SKM-1 (cell line): ENCODE measurements at regions not wholly inside any gene's neighbourhood (a gene's known extent, or its start where the extent isn't known, plus 50 kb on each side); places are given as distances from the start of the nearest gene placed in this dataset.

ENCODE experiments used
- DNase-seq: peaks from one replicate; lab custom pipeline; 2025; ENCODE audit not compliant: unreplicated experiment; lab: John Stamatoyannopoulos, UW

- no peak for DNase-seq
Measured at GRCh38 chr1:36612121-36612520, 129.4 kb upstream of the CSF3R start.

GRCh38 chr1:36609241-36610027 is 126.7 kb upstream of the CSF3R start:
- DNase-seq = no peak

- no peak for DNase-seq
Measured at GRCh38 chr1:36608272-36608671, 125.6 kb upstream of the CSF3R start.

GRCh38 chr1:36607263-36607651 is 124.5 kb upstream of the CSF3R start:
- DNase-seq = no peak

- no peak for DNase-seq
Measured at GRCh38 chr1:36606641-36607262, 124.0 kb upstream of the CSF3R start.

GRCh38 chr1:36605942-36606640 is 123.4 kb upstream of the CSF3R start:
- no peak for DNase-seq

GRCh38 chr1:36603461-36603860 is 120.7 kb upstream of the CSF3R start:
- no peak for DNase-seq

GRCh38 chr1:36602184-36602583 is 119.5 kb upstream of the CSF3R start:
- DNase-seq = no peak

GRCh38 chr1:36599828-36600227 is 117.1 kb upstream of the CSF3R start:
- no peak for DNase-seq

- DNase-seq = no peak
Measured at GRCh38 chr1:36597514-36597913, 114.8 kb upstream of the CSF3R start.

- DNase-seq = no peak
Measured at GRCh38 chr1:36595921-36596320, 113.2 kb upstream of the CSF3R start.

- no peak for DNase-seq
Measured at GRCh38 chr1:36595349-36595748, 112.6 kb upstream of the CSF3R start.

- DNase-seq = no peak
Measured at GRCh38 chr1:36594023-36594422, 111.3 kb upstream of the CSF3R start.

GRCh38 chr1:36591278-36591677 is 108.6 kb upstream of the CSF3R start:
- no peak for DNase-seq

GRCh38 chr1:36590771-36591170 is 108.1 kb upstream of the CSF3R start:
- no peak for DNase-seq

GRCh38 chr1:36590264-36590663 is 107.6 kb upstream of the CSF3R start:
- DNase-seq = no peak

GRCh38 chr1:36588972-36589371 is 106.3 kb upstream of the CSF3R start:
- DNase-seq = no peak

- DNase-seq = no peak
Measured at GRCh38 chr1:36585569-36586548, 103.1 kb upstream of the CSF3R start.

GRCh38 chr1:36584874-36585453 is 102.3 kb upstream of the CSF3R start:
- DNase-seq = no peak

- no peak for DNase-seq
Measured at GRCh38 chr1:36583980-36584782, 101.5 kb upstream of the CSF3R start.
